OCI-LY7 (cell line): ENCODE measurements at regions not wholly inside any gene's neighbourhood (a gene's known extent, or its start where the extent isn't known, plus 50 kb on each side); places are given as distances from the start of the nearest gene placed in this dataset.

Source experiments
- BruUV-seq: library from RNA; stranded (reverse); fragments of 400-500 nt; replicated peaks from 2 replicates; lab custom pipeline; 2021; lab: Mats Ljungman, UMichigan
- CTCF ChIA-PET: fragments of 300-600 bp; sonication (Branson Sonifier 250); formaldehyde crosslinking; loops from one replicate; lab custom pipeline; 2022; ENCODE audit warnings: antibody characterized with exemption; ENCODE audit not compliant: unreplicated experiment; lab: Charles Lee
- POLR2A ChIA-PET: fragments of 300-600 bp; sonication (Branson Sonifier 250); formaldehyde crosslinking; loops from one replicate; lab custom pipeline; 2022; ENCODE audit warnings: antibody characterized with exemption; lab: Charles Lee
- DNase-seq: peaks from one replicate; pipeline ENCODE4 v3.0.0-alpha.2; 2015; ENCODE audit warnings: low spot score
- H2AFZ ChIP-seq: fragments of 200-600 bp; sonication (generic), shearing (Covaris generic); 2 replicates; pipeline ENCODE4 v1.6.1; 2014; ENCODE audit warnings: mild to moderate bottlenecking, antibody characterized with exemption, low read length, moderate library complexity
- H3K27ac ChIP-seq: fragments of 200-600 bp; sonication (generic); 2 replicates; pipeline ENCODE4 v1.5.1; 2014; ENCODE audit warnings: mixed run types, low read depth, mild to moderate bottlenecking, moderate library complexity, low read length, inconsistent platforms; ENCODE audit not compliant: poor library complexity, severe bottlenecking
- H3K36me3 ChIP-seq: fragments of 200-600 bp; sonication (generic); 2 replicates; pipeline ENCODE4 v1.6.1; 2014; ENCODE audit warnings: mild to moderate bottlenecking, antibody characterized with exemption, low read length, moderate library complexity, mixed read lengths; ENCODE audit not compliant: insufficient read depth
- H3K4me1 ChIP-seq: fragments of 200-600 bp; sonication (generic); 2 replicates; pipeline ENCODE4 v1.5.1; 2014; ENCODE audit warnings: mild to moderate bottlenecking, low read length; ENCODE audit not compliant: insufficient read depth, poor library complexity, severe bottlenecking
- H3K4me2 ChIP-seq: fragments of 200-600 bp; sonication (generic); 2 replicates; pipeline ENCODE4 v1.6.1; 2014; ENCODE audit warnings: mild to moderate bottlenecking, low read length
- H3K4me3 ChIP-seq: fragments of 200-600 bp; sonication (generic); 2 replicates; pipeline ENCODE4 v1.5.1; 2014; ENCODE audit warnings: mild to moderate bottlenecking, low read depth, low read length; ENCODE audit not compliant: poor library complexity, severe bottlenecking
- H3K79me2 ChIP-seq: fragments of 200-600 bp; sonication (generic); 2 replicates; pipeline ENCODE4 v1.6.1; 2016; ENCODE audit warnings: low read depth, mild to moderate bottlenecking, low read length, moderate library complexity, mixed read lengths; ENCODE audit not compliant: insufficient read depth
- H3K9me2 ChIP-seq: fragments of 200-600 bp; sonication (generic); 2 replicates; pipeline ENCODE4 v1.6.1; 2016; ENCODE audit warnings: mild to moderate bottlenecking, low read length, mixed read lengths; ENCODE audit not compliant: insufficient read depth
- H3K9me3 ChIP-seq: fragments of 200-600 bp; sonication (generic); 2 replicates; pipeline ENCODE4 v1.6.1; 2014; ENCODE audit warnings: mild to moderate bottlenecking, mixed run types, low read length, mixed read lengths
- H4K20me1 ChIP-seq: fragments of 200-600 bp; sonication (generic); 2 replicates; pipeline ENCODE4 v1.6.1; 2014; ENCODE audit warnings: mild to moderate bottlenecking, antibody characterized with exemption, low read length, moderate library complexity, mixed read lengths; ENCODE audit not compliant: insufficient read depth
- EZH2phosphoT487 ChIP-seq: fragments of 200-600 bp; sonication (generic); IDR thresholded peaks from 2 replicates; pipeline ENCODE4 v1.6.1; 2018; ENCODE audit warnings: low read depth, borderline replicate concordance, mild to moderate bottlenecking, mixed run types, antibody characterized with exemption, low read length, moderate library complexity, mixed read lengths
- intact Hi-C: fragments of 100-400 bp; cut with micrococcal nuclease; formaldehyde crosslinking; loops from one replicate; pipeline ENCODE4 v1.10.0; 2022; ENCODE audit not compliant: unreplicated experiment
- TF ChIP-seq, protein P1 (sequence below): fragments of 200-600 bp; sonication (generic); conservative IDR thresholded peaks from 2 replicates; pipeline ENCODE4 v1.5.1; 2014; ENCODE audit warnings: mild to moderate bottlenecking, antibody characterized with exemption, low read length, moderate library complexity, mixed read lengths

DNA sequence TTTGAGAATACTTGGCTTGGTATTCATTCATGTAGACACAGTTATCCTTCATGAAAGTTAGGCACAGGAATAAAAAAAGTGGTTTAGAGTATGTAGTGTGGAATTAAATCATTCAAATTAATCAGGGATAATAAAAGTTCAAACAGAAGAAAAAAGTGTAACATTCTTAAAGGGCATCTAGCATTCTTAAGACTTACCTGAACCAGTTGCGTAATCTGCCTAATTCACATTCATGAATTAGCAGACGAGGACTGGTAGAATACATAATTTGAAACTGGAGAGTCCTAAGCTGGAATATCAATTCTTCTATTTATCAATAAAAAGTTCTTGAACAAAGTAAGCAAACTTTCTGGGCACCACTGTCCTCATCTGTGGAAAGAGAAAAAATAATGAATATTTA lies 157.0 kb upstream of the DEPDC1 start:
- Histone ChIP-seq H2AFZ (no peak overlapping the region), H3K4me3 (no peak overlapping the region), H3K27ac (no peak overlapping the region), H4K20me1 (no peaks in the 10 kb centered on the region), H3K4me2 (no peak overlapping the region), H3K9me2 (no peaks in the 10 kb centered on the region), H3K9me3 (no peaks in the 10 kb centered on the region), H3K79me2 (no peaks in the 10 kb centered on the region), H3K4me1 (no peaks in the 10 kb centered on the region), H3K36me3 (no peaks in the 10 kb centered on the region)
- no TSS peak for BruUV-seq
- ChIA-PET POLR2A (interaction anchor here (0.6 kb wide), 1 partner anchor 952 kb away, joined by 3 read pairs; no protein-coding TSS in a partner anchor), CTCF (no interaction called here)
- DNase-seq: no peak
- no peak for TF ChIP-seq EZH2phosphoT487
- TF ChIP-seq, protein P1, sequence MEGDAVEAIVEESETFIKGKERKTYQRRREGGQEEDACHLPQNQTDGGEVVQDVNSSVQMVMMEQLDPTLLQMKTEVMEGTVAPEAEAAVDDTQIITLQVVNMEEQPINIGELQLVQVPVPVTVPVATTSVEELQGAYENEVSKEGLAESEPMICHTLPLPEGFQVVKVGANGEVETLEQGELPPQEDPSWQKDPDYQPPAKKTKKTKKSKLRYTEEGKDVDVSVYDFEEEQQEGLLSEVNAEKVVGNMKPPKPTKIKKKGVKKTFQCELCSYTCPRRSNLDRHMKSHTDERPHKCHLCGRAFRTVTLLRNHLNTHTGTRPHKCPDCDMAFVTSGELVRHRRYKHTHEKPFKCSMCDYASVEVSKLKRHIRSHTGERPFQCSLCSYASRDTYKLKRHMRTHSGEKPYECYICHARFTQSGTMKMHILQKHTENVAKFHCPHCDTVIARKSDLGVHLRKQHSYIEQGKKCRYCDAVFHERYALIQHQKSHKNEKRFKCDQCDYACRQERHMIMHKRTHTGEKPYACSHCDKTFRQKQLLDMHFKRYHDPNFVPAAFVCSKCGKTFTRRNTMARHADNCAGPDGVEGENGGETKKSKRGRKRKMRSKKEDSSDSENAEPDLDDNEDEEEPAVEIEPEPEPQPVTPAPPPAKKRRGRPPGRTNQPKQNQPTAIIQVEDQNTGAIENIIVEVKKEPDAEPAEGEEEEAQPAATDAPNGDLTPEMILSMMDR: no peak
- intact Hi-C loops: no loop called here

DNA sequence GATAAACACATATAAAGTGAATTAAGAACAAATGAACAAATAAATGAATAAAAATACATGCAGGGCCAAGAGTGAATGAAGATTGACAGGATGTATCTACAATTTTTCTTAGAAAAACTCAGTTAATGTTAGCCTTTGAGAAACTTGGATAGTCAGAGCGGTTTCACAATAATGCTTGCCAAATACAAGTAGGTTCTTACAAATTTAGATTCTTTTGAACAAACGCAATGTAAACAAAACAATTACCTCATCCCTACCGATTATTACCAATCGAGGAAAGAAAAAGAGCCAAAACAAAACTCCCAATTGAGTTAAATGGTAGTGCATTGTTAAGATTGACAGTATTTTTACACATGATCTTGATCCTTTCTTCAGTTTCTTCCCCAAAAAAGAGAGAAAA lies 176.9 kb upstream of the DEPDC1 start:
- H3K4me1 ChIP-seq: no peaks in the 10 kb centered on the region
- no peaks in the 10 kb centered on the region for H3K36me3 ChIP-seq
- ChIA-PET CTCF (no interaction called here), POLR2A (no interaction called here)
- no peaks in the 10 kb centered on the region for H4K20me1 ChIP-seq
- H2AFZ ChIP-seq: no peak overlapping the region
- no peaks in the 10 kb centered on the region for H3K9me3 ChIP-seq
- BruUV-seq: no TSS peak
- no peaks in the 10 kb centered on the region for H3K79me2 ChIP-seq
- no peak for TF ChIP-seq EZH2phosphoT487
- TF ChIP-seq, protein P1: no peak
- intact Hi-C loops: no loop called here
- H3K27ac ChIP-seq: no peak overlapping the region
- H3K4me3 ChIP-seq: no peak overlapping the region
- H3K4me2 ChIP-seq: no peak overlapping the region
- no peaks in the 10 kb centered on the region for H3K9me2 ChIP-seq
- no peak for DNase-seq

DNA sequence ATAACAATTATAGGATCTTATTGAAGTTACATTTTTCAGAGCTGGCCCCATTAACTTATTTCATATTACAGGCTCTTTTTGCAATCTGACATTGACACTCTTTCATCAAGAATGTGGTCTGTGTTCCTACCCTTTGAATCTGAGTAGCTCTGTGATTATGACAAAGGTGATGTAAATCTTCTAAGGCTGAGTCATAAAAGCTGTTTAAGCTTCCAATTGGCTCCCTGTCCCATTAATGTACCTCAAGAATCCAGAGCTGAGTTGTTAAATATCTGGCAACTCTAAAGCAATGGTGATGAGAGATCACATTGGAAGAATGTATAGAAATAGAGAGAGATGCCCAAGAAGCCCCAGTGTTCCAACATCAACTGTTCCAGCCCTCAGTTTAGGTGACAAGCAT lies 178.5 kb upstream of the DEPDC1 start:
- H4K20me1 ChIP-seq: no peaks in the 10 kb centered on the region
- H3K4me3 ChIP-seq: no peak overlapping the region
- no peaks in the 10 kb centered on the region for H3K36me3 ChIP-seq
- POLR2A ChIA-PET: no interaction called here
- no TSS peak for BruUV-seq
- CTCF ChIA-PET: no interaction called here
- intact Hi-C loops: no loop called here
- no peak for TF ChIP-seq EZH2phosphoT487
- TF ChIP-seq, protein P1: no peak
- H3K27ac ChIP-seq: no peak overlapping the region
- H3K4me2 ChIP-seq: no peak overlapping the region
- no peak overlapping the region for H2AFZ ChIP-seq
- H3K9me3 ChIP-seq: no peaks in the 10 kb centered on the region
- H3K4me1 ChIP-seq: no peaks in the 10 kb centered on the region
- DNase-seq: no peak
- H3K9me2 ChIP-seq: no peaks in the 10 kb centered on the region
- no peaks in the 10 kb centered on the region for H3K79me2 ChIP-seq
